Natural killer cell (primary cell): ENCODE measurements at regions not wholly inside any gene's neighbourhood (a gene's known extent, or its start where the extent isn't known, plus 50 kb on each side); places are given as distances from the start of the nearest gene placed in this dataset.

ENCODE experiments used
- ATAC-seq, 3 donors: fragments of 150-1000 bp in 2 of 3; fragments of 200-7000 bp in 1 of 3; cut with Tn5 transposase; 1 replicate in 1 of 3; 2 replicates in 2 of 3; pipeline ENCODE4 v1.10.0; 2021; ENCODE audit warnings: mild to moderate bottlenecking in 2 of 3, moderate library complexity in 2 of 3
- DNase-seq, 2 donors: peaks; one replicate each; pipeline versions ENCODE4 v3.0.0 to v3.0.0-alpha.2; 2013 to 2021; ENCODE audit warnings: mixed read lengths in 1 of 2
- H3K27ac ChIP-seq: one replicate; pipeline ENCODE4 v1.5.1; 2013; ENCODE audit warnings: mild to moderate bottlenecking, low read length
- H3K27me3 ChIP-seq: one replicate; pipeline ENCODE4 v1.6.1; 2013; ENCODE audit warnings: low read length; ENCODE audit not compliant: control insufficient read depth, insufficient read depth
- H3K36me3 ChIP-seq: one replicate; pipeline ENCODE4 v1.6.1; 2013; ENCODE audit warnings: low read length; ENCODE audit not compliant: control insufficient read depth, insufficient read depth
- H3K4me1 ChIP-seq: one replicate; pipeline ENCODE4 v1.6.1; 2013; ENCODE audit warnings: low read length; ENCODE audit not compliant: control insufficient read depth, insufficient read depth
- H3K4me3 ChIP-seq: one replicate; pipeline ENCODE4 v1.5.1; 2013; ENCODE audit warnings: low read length
- H3K9me3 ChIP-seq: one replicate; pipeline ENCODE4 v1.6.1; 2013; ENCODE audit warnings: low read length; ENCODE audit not compliant: control insufficient read depth, insufficient read depth
- H3K27ac Mint-ChIP-seq, 2 donors: one replicate each; pipeline ENCODE4 v1.8.0; 2022; ENCODE audit warnings: mild to moderate bottlenecking in 2 of 2, mixed read lengths in 2 of 2, moderate library complexity in 1 of 2
- H3K27me3 Mint-ChIP-seq, 2 donors: one replicate each; pipeline ENCODE4 v1.8.0; 2022; ENCODE audit warnings: low read depth in 2 of 2, mixed read lengths in 2 of 2
- H3K36me3 Mint-ChIP-seq: one replicate; pipeline ENCODE4 v1.8.0; 2022; ENCODE audit warnings: mixed read lengths
- H3K4me1 Mint-ChIP-seq, 2 donors: one replicate each; pipeline ENCODE4 v1.8.0; 2022; ENCODE audit warnings: mixed read lengths in 2 of 2
- H3K4me3 Mint-ChIP-seq: one replicate; pipeline ENCODE4 v1.8.0; 2022; ENCODE audit warnings: mild to moderate bottlenecking, moderate library complexity, mixed read lengths
- H3K9me3 Mint-ChIP-seq, 2 donors: one replicate each; pipeline ENCODE4 v1.8.0; 2022; ENCODE audit warnings: mixed read lengths in 2 of 2
- WGBS: methylation state at CpG from one replicate; pipeline ENCODE4 v1.1.7; 2013; ENCODE audit warnings: missing lambda C conversion rate; ENCODE audit not compliant: insufficient coverage; 5-methylcytosine and 5-hydroxymethylcytosine counted together
- intact Hi-C: fragments of 100-400 bp; cut with micrococcal nuclease; formaldehyde crosslinking; loops from one replicate; pipeline ENCODE4 v1.14.2; 2022
- TF ChIP-seq, protein P1 (sequence below): fragments of 200-600 bp; IDR thresholded peaks from one replicate; pipeline ENCODE4 v1.8.0; 2022; ENCODE audit warnings: antibody characterized with exemption

DNA sequence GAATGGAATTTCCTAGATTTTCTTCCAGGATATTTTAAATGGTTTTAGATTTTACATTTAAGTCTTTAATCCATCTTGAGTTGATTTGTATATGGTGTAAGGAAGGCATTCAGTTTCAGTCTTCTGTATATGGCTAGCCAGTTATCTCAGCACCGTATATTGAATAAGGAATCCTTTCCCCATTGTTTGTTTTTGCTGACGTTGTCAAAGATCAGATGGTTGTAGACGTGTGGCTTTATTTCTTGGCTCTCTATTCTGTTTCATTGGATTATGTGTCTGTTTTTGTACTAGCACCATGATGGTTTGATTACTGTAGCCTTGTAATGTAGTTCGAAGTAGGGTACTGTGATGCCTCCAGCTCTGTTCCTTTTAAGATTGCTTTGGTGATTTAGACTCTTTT lies 325.7 kb upstream of the EPHA6 start:
- H3K27ac Mint-ChIP-seq, result no peak overlapping the region
- ATAC-seq (no peak), DNase-seq (no peak)
- intact Hi-C loops, result no loop called here
- Histone ChIP-seq H3K36me3 (no peaks in the 10 kb centered on the region), H3K27me3 (no peaks in the 10 kb centered on the region), H3K4me1 (no peaks in the 10 kb centered on the region), H3K27ac (no peak overlapping the region), H3K4me3 (no peak overlapping the region), H3K9me3 (peaks cover 4% of the 10 kb centered on the region)
- H3K4me3 Mint-ChIP-seq, result no peak overlapping the region
- peaks cover 17% of the 10 kb centered on the region for H3K36me3 Mint-ChIP-seq
- H3K9me3 Mint-ChIP-seq, result peaks cover 8 to 11% of the 10 kb centered on the region in 2 donors
- 88% methylated on average over 4 of the region's 4 CpGs for WGBS
- TF ChIP-seq, protein P1, sequence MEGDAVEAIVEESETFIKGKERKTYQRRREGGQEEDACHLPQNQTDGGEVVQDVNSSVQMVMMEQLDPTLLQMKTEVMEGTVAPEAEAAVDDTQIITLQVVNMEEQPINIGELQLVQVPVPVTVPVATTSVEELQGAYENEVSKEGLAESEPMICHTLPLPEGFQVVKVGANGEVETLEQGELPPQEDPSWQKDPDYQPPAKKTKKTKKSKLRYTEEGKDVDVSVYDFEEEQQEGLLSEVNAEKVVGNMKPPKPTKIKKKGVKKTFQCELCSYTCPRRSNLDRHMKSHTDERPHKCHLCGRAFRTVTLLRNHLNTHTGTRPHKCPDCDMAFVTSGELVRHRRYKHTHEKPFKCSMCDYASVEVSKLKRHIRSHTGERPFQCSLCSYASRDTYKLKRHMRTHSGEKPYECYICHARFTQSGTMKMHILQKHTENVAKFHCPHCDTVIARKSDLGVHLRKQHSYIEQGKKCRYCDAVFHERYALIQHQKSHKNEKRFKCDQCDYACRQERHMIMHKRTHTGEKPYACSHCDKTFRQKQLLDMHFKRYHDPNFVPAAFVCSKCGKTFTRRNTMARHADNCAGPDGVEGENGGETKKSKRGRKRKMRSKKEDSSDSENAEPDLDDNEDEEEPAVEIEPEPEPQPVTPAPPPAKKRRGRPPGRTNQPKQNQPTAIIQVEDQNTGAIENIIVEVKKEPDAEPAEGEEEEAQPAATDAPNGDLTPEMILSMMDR, result no peak
- H3K4me1 Mint-ChIP-seq, result no peaks in the 10 kb centered on the region
- H3K27me3 Mint-ChIP-seq, result no peaks in the 10 kb centered on the region

DNA sequence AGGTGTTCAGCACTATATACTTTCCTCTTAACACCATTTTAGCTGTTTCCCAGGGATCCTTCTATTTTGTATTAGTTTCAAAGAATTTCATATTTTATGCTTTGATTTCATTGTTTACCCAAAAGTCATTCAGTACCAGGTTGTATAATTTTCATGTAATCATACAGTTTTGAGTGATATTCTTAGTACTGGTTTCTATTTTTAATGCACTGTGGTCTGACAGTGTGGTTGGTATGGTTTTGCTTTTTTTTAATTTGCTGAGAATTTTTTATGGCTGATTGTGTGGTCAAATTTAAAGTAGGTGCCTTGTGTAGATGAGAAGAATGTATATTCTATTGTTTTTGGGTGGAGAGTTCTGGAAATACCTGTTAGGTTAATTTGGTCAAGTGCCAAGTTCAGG lies 323.4 kb upstream of the EPHA6 start:
- no peak overlapping the region for H3K4me3 ChIP-seq
- Mint-ChIP-seq H3K36me3 (peaks cover 23% of the 10 kb centered on the region), H3K27me3 (no peaks in the 10 kb centered on the region), H3K4me1 (no peaks in the 10 kb centered on the region), H3K27ac (no peak overlapping the region), H3K9me3 (peaks cover 12 to 13% of the 10 kb centered on the region in 2 donors), H3K4me3 (no peak overlapping the region)
- intact Hi-C loops, result no loop called here
- peaks cover 13% of the 10 kb centered on the region for H3K9me3 ChIP-seq
- no peak overlapping the region for H3K27ac ChIP-seq
- no peaks in the 10 kb centered on the region for H3K36me3 ChIP-seq
- no peaks in the 10 kb centered on the region for H3K27me3 ChIP-seq
- H3K4me1 ChIP-seq, result no peaks in the 10 kb centered on the region
- DNase-seq, result no peak
- ATAC-seq, result no peak
- TF ChIP-seq, protein P1, result no peak

DNA sequence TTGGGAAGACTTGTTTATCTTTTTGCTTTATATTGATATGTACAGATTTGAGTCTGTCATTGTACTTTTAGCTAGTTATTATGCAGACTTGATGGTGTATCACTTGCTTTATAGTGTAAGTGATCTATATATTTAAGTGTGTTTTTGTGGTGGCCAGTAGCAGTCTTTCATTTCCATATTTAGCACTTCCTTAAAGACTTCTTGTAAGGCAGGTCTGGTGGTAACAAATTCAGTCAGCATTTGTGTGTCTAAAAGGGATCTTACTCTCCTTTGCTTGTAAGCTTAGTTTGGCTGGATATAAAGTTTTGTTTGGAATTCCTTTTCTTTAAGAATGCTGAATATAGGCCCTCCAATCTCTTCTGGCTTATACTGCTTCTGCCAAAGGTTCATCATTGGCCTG lies 322.5 kb upstream of the EPHA6 start:
- no peak for ATAC-seq
- Mint-ChIP-seq H3K27me3 (no peaks in the 10 kb centered on the region), H3K4me1 (no peaks in the 10 kb centered on the region), H3K9me3 (peaks cover 19 to 21% of the 10 kb centered on the region in 2 donors), H3K27ac (no peak overlapping the region), H3K36me3 (peaks cover 30% of the 10 kb centered on the region), H3K4me3 (no peak overlapping the region)
- TF ChIP-seq, protein P1, result no peak
- intact Hi-C loops, result no loop called here
- Histone ChIP-seq H3K9me3 (peaks cover 13% of the 10 kb centered on the region), H3K27me3 (no peaks in the 10 kb centered on the region), H3K4me1 (no peaks in the 10 kb centered on the region), H3K4me3 (no peak overlapping the region), H3K27ac (no peak overlapping the region), H3K36me3 (no peaks in the 10 kb centered on the region)
- no peak for DNase-seq

DNA sequence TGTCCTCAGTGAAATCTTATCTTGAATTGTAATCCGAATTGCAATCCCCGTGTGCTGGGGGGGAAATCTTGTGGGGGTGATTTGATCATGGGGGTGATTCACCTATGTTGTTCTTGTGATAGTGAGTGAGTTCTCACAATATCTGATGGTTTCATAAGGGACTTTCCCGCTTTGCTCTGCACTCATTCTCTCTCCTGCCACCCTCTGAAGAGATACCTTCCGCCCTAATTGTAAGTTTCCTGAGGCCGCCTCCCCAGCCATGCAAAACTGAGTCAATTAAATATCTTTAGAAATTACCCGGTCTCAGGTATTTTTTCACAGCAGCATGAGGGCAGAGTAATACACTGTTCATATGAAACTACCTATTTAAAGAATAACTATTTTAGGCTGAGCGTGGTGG lies 304.1 kb upstream of the EPHA6 start:
- Histone ChIP-seq H3K4me1 (no peaks in the 10 kb centered on the region), H3K9me3 (peaks cover 8% of the 10 kb centered on the region), H3K27ac (no peak overlapping the region), H3K36me3 (no peaks in the 10 kb centered on the region), H3K27me3 (no peaks in the 10 kb centered on the region), H3K4me3 (no peak overlapping the region)
- 94% methylated on average over 7 of the region's 7 CpGs for WGBS
- DNase-seq (no peak), ATAC-seq (no peak)
- intact Hi-C loops, result no loop called here
- TF ChIP-seq, protein P1, result no peak
- H3K9me3 Mint-ChIP-seq, result peaks cover 7 to 8% of the 10 kb centered on the region in 2 donors
- no peaks in the 10 kb centered on the region for H3K27me3 Mint-ChIP-seq
- no peak overlapping the region for H3K4me3 Mint-ChIP-seq
- no peaks in the 10 kb centered on the region for H3K4me1 Mint-ChIP-seq
- peaks cover 12% of the 10 kb centered on the region for H3K36me3 Mint-ChIP-seq
- H3K27ac Mint-ChIP-seq, result no peak overlapping the region
